H1 (cell line): ENCODE measurements at regions not wholly inside any gene's neighbourhood (a gene's known extent, or its start where the extent isn't known, plus 50 kb on each side); places are given as distances from the start of the nearest gene placed in this dataset.

Source experiments
- FOSL1 ChIP-seq: IDR thresholded peaks from 2 replicates; pipeline ENCODE4 v1.6.1; 2011; ENCODE audit warnings: mild to moderate bottlenecking, low read depth, low read length, moderate library complexity; ENCODE audit not compliant: insufficient read depth
- GTF2F1 ChIP-seq: IDR thresholded peaks from 2 replicates; pipeline ENCODE4 v1.6.1; 2012; ENCODE audit warnings: low read depth, low read length, improper control_type of control experiment, borderline replicate concordance
- PHF8 ChIP-seq: fragments of 200-600 bp; sonication (generic); conservative IDR thresholded peaks from 2 replicates; pipeline ENCODE4 v1.7.1; 2012; ENCODE audit warnings: low read depth, mild to moderate bottlenecking, inconsistent platforms, low read length, moderate library complexity
- POLR2AphosphoS5 ChIP-seq: IDR thresholded peaks from 2 replicates; pipeline ENCODE4 v1.6.1; 2011; ENCODE audit warnings: low read depth, low read length
- POU5F1 ChIP-seq: IDR thresholded peaks from 2 replicates; pipeline ENCODE4 v1.6.1; 2011; ENCODE audit warnings: low read depth, mild to moderate bottlenecking, low read length, moderate library complexity
- RFX5 ChIP-seq: IDR thresholded peaks from 2 replicates; pipeline ENCODE4 v1.6.1; 2011; ENCODE audit warnings: low read depth, low read length, improper control_type of control experiment, borderline replicate concordance
- RNF2 ChIP-seq: fragments of 200-900, 300-1000 bp; sonication (generic); IDR thresholded peaks from 2 replicates; pipeline ENCODE4 v1.7.1; 2016; ENCODE audit warnings: borderline replicate concordance, low read depth, mild to moderate bottlenecking, antibody characterized with exemption, low read length; ENCODE audit not compliant: poor library complexity, severe bottlenecking; ENCODE audit errors: missing control alignments
- TAF1 ChIP-seq: IDR thresholded peaks from 2 replicates; pipeline ENCODE4 v1.6.1; 2011; ENCODE audit warnings: mild to moderate bottlenecking, low read depth, low read length
- TBP ChIP-seq: IDR thresholded peaks from 2 replicates; pipeline ENCODE4 v1.6.1; 2011; ENCODE audit warnings: low read depth, low read length, improper control_type of control experiment
- TF ChIP-seq, protein P1 (sequence below): fragments of 300-600 bp; sonication (generic); IDR thresholded peaks from 2 replicates; pipeline ENCODE4 v1.7.1; 2012; ENCODE audit warnings: low read length, moderate library complexity, mild to moderate bottlenecking, inconsistent platforms; ENCODE audit not compliant: insufficient replicate concordance
- TF ChIP-seq, protein P2 (sequence below): IDR thresholded peaks from 2 replicates; pipeline ENCODE4 v1.6.1; 2012; ENCODE audit warnings: inconsistent platforms

DNA sequence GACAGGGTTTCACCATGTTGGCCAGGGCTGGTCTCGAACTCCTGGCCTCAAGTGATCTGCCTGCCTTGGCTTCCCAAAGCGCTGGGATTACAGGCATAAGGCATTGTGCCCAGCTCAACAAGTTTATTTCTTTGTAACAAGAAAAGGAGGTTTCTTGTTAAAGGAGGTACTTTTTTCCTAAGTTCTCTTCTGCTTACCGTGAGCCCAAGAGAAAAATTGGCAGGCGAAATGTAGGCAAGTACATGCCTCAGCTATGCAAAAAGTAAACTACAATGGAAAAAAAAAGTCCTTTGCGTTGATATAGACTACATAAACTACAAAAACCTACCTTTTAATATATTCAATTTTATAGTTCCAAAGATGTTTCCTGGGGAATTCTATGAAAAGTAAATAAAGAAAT is 122.6 kb downstream of the DKK1 start (continued):
- TF ChIP-seq, protein P1, sequence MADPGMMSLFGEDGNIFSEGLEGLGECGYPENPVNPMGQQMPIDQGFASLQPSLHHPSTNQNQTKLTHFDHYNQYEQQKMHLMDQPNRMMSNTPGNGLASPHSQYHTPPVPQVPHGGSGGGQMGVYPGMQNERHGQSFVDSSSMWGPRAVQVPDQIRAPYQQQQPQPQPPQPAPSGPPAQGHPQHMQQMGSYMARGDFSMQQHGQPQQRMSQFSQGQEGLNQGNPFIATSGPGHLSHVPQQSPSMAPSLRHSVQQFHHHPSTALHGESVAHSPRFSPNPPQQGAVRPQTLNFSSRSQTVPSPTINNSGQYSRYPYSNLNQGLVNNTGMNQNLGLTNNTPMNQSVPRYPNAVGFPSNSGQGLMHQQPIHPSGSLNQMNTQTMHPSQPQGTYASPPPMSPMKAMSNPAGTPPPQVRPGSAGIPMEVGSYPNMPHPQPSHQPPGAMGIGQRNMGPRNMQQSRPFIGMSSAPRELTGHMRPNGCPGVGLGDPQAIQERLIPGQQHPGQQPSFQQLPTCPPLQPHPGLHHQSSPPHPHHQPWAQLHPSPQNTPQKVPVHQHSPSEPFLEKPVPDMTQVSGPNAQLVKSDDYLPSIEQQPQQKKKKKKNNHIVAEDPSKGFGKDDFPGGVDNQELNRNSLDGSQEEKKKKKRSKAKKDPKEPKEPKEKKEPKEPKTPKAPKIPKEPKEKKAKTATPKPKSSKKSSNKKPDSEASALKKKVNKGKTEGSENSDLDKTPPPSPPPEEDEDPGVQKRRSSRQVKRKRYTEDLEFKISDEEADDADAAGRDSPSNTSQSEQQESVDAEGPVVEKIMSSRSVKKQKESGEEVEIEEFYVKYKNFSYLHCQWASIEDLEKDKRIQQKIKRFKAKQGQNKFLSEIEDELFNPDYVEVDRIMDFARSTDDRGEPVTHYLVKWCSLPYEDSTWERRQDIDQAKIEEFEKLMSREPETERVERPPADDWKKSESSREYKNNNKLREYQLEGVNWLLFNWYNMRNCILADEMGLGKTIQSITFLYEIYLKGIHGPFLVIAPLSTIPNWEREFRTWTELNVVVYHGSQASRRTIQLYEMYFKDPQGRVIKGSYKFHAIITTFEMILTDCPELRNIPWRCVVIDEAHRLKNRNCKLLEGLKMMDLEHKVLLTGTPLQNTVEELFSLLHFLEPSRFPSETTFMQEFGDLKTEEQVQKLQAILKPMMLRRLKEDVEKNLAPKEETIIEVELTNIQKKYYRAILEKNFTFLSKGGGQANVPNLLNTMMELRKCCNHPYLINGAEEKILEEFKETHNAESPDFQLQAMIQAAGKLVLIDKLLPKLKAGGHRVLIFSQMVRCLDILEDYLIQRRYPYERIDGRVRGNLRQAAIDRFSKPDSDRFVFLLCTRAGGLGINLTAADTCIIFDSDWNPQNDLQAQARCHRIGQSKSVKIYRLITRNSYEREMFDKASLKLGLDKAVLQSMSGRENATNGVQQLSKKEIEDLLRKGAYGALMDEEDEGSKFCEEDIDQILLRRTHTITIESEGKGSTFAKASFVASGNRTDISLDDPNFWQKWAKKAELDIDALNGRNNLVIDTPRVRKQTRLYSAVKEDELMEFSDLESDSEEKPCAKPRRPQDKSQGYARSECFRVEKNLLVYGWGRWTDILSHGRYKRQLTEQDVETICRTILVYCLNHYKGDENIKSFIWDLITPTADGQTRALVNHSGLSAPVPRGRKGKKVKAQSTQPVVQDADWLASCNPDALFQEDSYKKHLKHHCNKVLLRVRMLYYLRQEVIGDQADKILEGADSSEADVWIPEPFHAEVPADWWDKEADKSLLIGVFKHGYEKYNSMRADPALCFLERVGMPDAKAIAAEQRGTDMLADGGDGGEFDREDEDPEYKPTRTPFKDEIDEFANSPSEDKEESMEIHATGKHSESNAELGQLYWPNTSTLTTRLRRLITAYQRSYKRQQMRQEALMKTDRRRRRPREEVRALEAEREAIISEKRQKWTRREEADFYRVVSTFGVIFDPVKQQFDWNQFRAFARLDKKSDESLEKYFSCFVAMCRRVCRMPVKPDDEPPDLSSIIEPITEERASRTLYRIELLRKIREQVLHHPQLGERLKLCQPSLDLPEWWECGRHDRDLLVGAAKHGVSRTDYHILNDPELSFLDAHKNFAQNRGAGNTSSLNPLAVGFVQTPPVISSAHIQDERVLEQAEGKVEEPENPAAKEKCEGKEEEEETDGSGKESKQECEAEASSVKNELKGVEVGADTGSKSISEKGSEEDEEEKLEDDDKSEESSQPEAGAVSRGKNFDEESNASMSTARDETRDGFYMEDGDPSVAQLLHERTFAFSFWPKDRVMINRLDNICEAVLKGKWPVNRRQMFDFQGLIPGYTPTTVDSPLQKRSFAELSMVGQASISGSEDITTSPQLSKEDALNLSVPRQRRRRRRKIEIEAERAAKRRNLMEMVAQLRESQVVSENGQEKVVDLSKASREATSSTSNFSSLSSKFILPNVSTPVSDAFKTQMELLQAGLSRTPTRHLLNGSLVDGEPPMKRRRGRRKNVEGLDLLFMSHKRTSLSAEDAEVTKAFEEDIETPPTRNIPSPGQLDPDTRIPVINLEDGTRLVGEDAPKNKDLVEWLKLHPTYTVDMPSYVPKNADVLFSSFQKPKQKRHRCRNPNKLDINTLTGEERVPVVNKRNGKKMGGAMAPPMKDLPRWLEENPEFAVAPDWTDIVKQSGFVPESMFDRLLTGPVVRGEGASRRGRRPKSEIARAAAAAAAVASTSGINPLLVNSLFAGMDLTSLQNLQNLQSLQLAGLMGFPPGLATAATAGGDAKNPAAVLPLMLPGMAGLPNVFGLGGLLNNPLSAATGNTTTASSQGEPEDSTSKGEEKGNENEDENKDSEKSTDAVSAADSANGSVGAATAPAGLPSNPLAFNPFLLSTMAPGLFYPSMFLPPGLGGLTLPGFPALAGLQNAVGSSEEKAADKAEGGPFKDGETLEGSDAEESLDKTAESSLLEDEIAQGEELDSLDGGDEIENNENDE = no peak
- no peak for TF ChIP-seq TAF1
- TF ChIP-seq FOSL1 = no peak
- TF ChIP-seq PHF8 = no peak
- TF ChIP-seq TBP = no peak
- TF ChIP-seq, protein P2, sequence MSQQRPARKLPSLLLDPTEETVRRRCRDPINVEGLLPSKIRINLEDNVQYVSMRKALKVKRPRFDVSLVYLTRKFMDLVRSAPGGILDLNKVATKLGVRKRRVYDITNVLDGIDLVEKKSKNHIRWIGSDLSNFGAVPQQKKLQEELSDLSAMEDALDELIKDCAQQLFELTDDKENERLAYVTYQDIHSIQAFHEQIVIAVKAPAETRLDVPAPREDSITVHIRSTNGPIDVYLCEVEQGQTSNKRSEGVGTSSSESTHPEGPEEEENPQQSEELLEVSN = no peak
- TF ChIP-seq POU5F1 = no peak
- TF ChIP-seq RNF2 = no peak
- TF ChIP-seq POLR2AphosphoS5 = no peak
- TF ChIP-seq GTF2F1 = no peak
- TF ChIP-seq RFX5 = no peak
